ENCODE measurements at regions not wholly inside any gene's neighbourhood (a gene's known extent, or its start where the extent isn't known, plus 50 kb on each side); places are given as distances from the start of the nearest gene placed in this dataset.

DNA sequence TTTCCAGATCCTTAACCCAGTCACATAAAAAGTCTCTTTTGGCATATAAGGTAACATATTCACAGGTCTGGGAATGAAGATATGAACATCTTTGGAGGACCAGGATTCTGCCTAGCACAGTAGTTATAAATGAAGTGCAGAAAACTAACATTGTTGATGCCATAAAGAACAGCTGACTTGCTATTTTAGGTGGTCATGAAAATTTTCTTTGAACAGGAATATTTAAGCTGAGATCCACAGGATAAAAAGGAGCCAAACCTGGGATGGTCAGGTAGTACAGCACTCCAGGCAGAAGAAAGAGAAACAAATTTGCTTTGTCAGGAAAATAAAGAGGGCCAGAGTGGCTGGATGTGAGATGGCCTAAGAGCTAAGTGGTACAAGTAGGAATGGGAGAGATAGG is 80.0 kb downstream of the CENPW start:
- TF ChIP-seq POLR2A (IDR thresholded peaks at IDR 0.05) = no peak
- TF ChIP-seq, protein P1, sequence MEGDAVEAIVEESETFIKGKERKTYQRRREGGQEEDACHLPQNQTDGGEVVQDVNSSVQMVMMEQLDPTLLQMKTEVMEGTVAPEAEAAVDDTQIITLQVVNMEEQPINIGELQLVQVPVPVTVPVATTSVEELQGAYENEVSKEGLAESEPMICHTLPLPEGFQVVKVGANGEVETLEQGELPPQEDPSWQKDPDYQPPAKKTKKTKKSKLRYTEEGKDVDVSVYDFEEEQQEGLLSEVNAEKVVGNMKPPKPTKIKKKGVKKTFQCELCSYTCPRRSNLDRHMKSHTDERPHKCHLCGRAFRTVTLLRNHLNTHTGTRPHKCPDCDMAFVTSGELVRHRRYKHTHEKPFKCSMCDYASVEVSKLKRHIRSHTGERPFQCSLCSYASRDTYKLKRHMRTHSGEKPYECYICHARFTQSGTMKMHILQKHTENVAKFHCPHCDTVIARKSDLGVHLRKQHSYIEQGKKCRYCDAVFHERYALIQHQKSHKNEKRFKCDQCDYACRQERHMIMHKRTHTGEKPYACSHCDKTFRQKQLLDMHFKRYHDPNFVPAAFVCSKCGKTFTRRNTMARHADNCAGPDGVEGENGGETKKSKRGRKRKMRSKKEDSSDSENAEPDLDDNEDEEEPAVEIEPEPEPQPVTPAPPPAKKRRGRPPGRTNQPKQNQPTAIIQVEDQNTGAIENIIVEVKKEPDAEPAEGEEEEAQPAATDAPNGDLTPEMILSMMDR (IDR thresholded peaks at IDR 0.05) = no peak
